ENCODE measurements at regions not wholly inside any gene's neighbourhood (a gene's known extent, or its start where the extent isn't known, plus 50 kb on each side); places are given as distances from the start of the nearest gene placed in this dataset.

DNA sequence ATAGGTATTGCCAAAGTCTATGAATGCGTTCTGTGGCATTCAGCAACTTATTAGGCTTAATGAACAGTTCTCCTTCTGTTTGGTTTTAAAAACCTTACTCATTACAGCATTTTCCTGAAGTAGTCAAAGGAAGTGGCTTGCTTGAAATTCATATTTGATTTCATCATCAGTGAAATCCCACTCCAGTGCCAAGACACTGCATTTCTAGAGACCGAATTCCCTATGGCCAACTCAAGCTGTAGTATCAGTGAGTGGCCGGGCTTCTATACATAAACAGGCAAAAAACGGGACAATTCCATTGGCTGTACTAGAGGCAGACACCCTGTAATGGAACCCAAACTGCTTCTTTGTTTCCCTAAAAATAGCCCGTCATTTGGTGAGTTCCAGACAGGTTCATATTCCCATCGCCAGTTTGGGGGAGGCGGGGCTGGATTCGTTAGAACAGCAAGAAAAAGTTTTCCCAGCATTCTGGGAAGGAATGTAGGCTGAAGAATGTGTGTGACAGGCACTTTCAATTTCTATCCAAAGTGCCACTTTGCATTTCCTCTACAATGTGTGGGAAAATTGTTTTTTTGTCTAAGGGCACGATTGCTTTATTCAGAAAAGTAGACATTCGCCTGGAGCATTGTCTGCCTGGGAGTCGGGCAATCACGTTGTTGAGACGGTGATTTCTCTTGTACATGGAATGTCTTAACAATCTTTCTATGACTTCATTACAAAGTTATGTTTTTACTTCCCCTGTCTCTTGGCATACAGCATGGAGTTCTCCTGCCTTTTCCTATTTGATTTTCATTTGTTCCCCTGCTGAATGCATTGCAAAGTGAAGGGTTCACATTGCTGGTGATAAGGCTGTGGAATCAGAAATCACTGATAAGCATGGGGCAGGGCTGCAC lies 141.8 kb upstream of the MAST4 start:
- Mint-ChIP-seq H3K27me3 (ENCODE audit: insufficient read depth) (no peaks in the 10 kb centered on the region), H3K36me3 (ENCODE audit: low read depth) (no peaks in the 10 kb centered on the region), H3K4me1 (no peaks in the 10 kb centered on the region), H3K4me3 (no peak overlapping the region), H3K9me3 (peaks cover 21% of the 10 kb centered on the region), H3K27ac (no peak overlapping the region)
- Histone ChIP-seq H3K4me3 (ENCODE audit: low read length) (no peak overlapping the region), H3K27me3 (ENCODE audit: control insufficient read depth, insufficient read depth, low read length, poor library complexity, severe bottlenecking) (no peaks in the 10 kb centered on the region), H3K4me1 (ENCODE audit: control insufficient read depth, insufficient read depth, low read length) (no peaks in the 10 kb centered on the region), H3K9me3 (ENCODE audit: control insufficient read depth, low read length) (peaks cover 15% of the 10 kb centered on the region), H3K27ac (ENCODE audit: low read depth, low read length) (peak overlapping the region; percentile 34), H3K9ac (ENCODE audit: extremely low read depth, low read length, poor library complexity, severe bottlenecking) (no peak overlapping the region), H3K36me3 (ENCODE audit: control insufficient read depth, insufficient read depth, low read length) (no peaks in the 10 kb centered on the region)
- 89 to 94% methylated on average over 12 to 13 of the region's 13 CpGs for WGBS, 2 experiments (ENCODE audit: insufficient coverage in 1 of 2, insufficient read length in 1 of 2)
- DNase-seq: no peak
- TF ChIP-seq, protein P1, sequence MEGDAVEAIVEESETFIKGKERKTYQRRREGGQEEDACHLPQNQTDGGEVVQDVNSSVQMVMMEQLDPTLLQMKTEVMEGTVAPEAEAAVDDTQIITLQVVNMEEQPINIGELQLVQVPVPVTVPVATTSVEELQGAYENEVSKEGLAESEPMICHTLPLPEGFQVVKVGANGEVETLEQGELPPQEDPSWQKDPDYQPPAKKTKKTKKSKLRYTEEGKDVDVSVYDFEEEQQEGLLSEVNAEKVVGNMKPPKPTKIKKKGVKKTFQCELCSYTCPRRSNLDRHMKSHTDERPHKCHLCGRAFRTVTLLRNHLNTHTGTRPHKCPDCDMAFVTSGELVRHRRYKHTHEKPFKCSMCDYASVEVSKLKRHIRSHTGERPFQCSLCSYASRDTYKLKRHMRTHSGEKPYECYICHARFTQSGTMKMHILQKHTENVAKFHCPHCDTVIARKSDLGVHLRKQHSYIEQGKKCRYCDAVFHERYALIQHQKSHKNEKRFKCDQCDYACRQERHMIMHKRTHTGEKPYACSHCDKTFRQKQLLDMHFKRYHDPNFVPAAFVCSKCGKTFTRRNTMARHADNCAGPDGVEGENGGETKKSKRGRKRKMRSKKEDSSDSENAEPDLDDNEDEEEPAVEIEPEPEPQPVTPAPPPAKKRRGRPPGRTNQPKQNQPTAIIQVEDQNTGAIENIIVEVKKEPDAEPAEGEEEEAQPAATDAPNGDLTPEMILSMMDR (conservative IDR thresholded peaks at IDR 0.05): no peak

DNA sequence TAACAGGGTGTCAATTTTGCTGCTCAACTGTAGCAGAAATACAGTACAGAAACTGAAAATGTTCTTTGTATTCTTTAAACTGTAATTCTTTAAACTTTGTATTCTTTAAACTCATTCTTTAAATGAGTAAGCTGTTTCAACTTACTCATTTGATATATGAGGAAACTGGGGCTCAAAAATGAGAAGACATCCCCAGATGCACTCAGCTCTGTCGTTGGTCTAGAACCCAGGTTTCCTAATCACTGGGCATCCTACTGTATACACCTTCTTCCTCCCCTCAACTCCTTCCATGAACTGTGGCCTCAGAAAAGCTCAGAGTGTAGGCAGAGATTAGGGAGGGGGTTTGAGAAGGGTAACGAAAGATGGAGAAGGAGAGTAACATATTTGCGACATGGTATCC lies 136.5 kb upstream of the MAST4 start:
- Mint-ChIP-seq H3K4me3 (no peak overlapping the region), H3K36me3 (ENCODE audit: low read depth) (no peaks in the 10 kb centered on the region), H3K27ac (no peak overlapping the region), H3K27me3 (ENCODE audit: insufficient read depth) (no peaks in the 10 kb centered on the region), H3K9me3 (peaks cover 14% of the 10 kb centered on the region), H3K4me1 (no peaks in the 10 kb centered on the region)
- H3K27me3 ChIP-seq (ENCODE audit: control insufficient read depth, insufficient read depth, low read length, poor library complexity, severe bottlenecking): no peaks in the 10 kb centered on the region
- H3K4me3 ChIP-seq (ENCODE audit: low read length): no peak overlapping the region
- no peaks in the 10 kb centered on the region for H3K36me3 ChIP-seq (ENCODE audit: control insufficient read depth, insufficient read depth, low read length)
- no peaks in the 10 kb centered on the region for H3K4me1 ChIP-seq (ENCODE audit: control insufficient read depth, insufficient read depth, low read length)
- DNase-seq: no peak
- H3K27ac ChIP-seq (ENCODE audit: low read depth, low read length): no peak overlapping the region
- WGBS, 2 experiments (ENCODE audit: insufficient coverage in 1 of 2, insufficient read length in 1 of 2): 94% methylated on average over 3 of the region's 3 CpGs; no CpG with 5 or more reads in 1 of the 2 experiments
- no peak overlapping the region for H3K9ac ChIP-seq (ENCODE audit: extremely low read depth, low read length, poor library complexity, severe bottlenecking)
- TF ChIP-seq, protein P1 (conservative IDR thresholded peaks at IDR 0.05): no peak
- peaks cover 10% of the 10 kb centered on the region for H3K9me3 ChIP-seq (ENCODE audit: control insufficient read depth, low read length)

DNA sequence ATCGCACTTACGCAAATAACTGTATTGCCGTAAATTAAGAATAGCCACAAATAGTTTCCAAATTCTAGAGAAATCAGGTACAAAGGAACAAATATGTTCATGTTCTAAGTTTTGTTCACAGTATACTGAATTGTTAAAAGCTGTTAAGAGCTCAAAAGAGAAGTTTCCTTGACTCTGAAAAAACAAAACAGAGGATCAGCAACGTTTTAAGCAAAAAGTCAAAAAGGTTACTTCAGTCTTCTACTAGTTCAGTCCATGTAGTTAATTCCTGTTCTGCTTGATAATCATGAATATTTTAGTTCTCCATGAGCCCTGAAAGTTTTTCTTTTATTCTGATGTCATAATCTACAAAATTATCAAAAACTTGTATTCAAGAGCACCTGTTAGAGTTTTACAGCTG lies 128.6 kb upstream of the MAST4 start:
- Histone ChIP-seq H3K9me3 (ENCODE audit: control insufficient read depth, low read length) (peaks cover 80% of the 10 kb centered on the region), H3K27ac (ENCODE audit: low read depth, low read length) (no peak overlapping the region), H3K9ac (ENCODE audit: extremely low read depth, low read length, poor library complexity, severe bottlenecking) (no peak overlapping the region), H3K4me3 (ENCODE audit: low read length) (peak overlapping the region; percentile 37), H3K36me3 (ENCODE audit: control insufficient read depth, insufficient read depth, low read length) (no peaks in the 10 kb centered on the region), H3K4me1 (ENCODE audit: control insufficient read depth, insufficient read depth, low read length) (no peaks in the 10 kb centered on the region), H3K27me3 (ENCODE audit: control insufficient read depth, insufficient read depth, low read length, poor library complexity, severe bottlenecking) (no peaks in the 10 kb centered on the region)
- H3K4me1 Mint-ChIP-seq: no peaks in the 10 kb centered on the region
- H3K36me3 Mint-ChIP-seq (ENCODE audit: low read depth): peaks cover 4% of the 10 kb centered on the region
- WGBS, 2 experiments (ENCODE audit: insufficient coverage in 1 of 2, insufficient read length in 1 of 2): 91 to 96% methylated on average over 4 of the region's 4 CpGs
- H3K27me3 Mint-ChIP-seq (ENCODE audit: insufficient read depth): no peaks in the 10 kb centered on the region
- TF ChIP-seq, protein P1 (conservative IDR thresholded peaks at IDR 0.05): no peak
- no peak overlapping the region for H3K4me3 Mint-ChIP-seq
- no peak overlapping the region for H3K27ac Mint-ChIP-seq
- H3K9me3 Mint-ChIP-seq: peaks cover 78% of the 10 kb centered on the region
- no peak for DNase-seq

All from endodermal cell (in vitro differentiated cells).